Smooth muscle cell (in vitro differentiated cells): ENCODE measurements at regions not wholly inside any gene's neighbourhood (a gene's known extent, or its start where the extent isn't known, plus 50 kb on each side); places are given as distances from the start of the nearest gene placed in this dataset.
"Not testable (repeated sequence)": the region's sequence is repeated elsewhere in the genome, so short reads cannot be mapped to it uniquely, and the experiment has no call there.

Experiments
- DNase-seq: peaks from one replicate; lab custom pipeline; 2025; ENCODE audit not compliant: unreplicated experiment; lab: John Stamatoyannopoulos, UW
- H2AFZ ChIP-seq: fragments of 200-600 bp; sonication (generic); 2 replicates; pipeline ENCODE4 v1.6.0; 2016; ENCODE audit warnings: antibody characterized with exemption, low read depth, mild to moderate bottlenecking
- H3F3A ChIP-seq: fragments of 200-600 bp; sonication (generic); 2 replicates; pipeline ENCODE4 v1.6.0; 2017; ENCODE audit warnings: antibody characterized with exemption, low read depth
- H3K27ac ChIP-seq: fragments of 200-600 bp; sonication (generic); 2 replicates; pipeline ENCODE4 v1.5.1; 2016; ENCODE audit warnings: low read depth, mild to moderate bottlenecking
- H3K27me3 ChIP-seq: fragments of 200-600 bp; sonication (generic); 2 replicates; pipeline ENCODE4 v1.6.1; 2016; ENCODE audit warnings: low read depth, mild to moderate bottlenecking
- H3K36me3 ChIP-seq: fragments of 200-600 bp; sonication (generic); 2 replicates; pipeline ENCODE4 v1.5.1; 2016; ENCODE audit warnings: low read depth
- H3K4me1 ChIP-seq: fragments of 200-600 bp; sonication (generic); 2 replicates; pipeline ENCODE4 v1.5.1; 2016; ENCODE audit warnings: low read depth
- H3K4me2 ChIP-seq: fragments of 200-600 bp; sonication (generic); 2 replicates; pipeline ENCODE4 v1.6.0; 2016; ENCODE audit warnings: mild to moderate bottlenecking
- H3K4me3 ChIP-seq: fragments of 200-600 bp; sonication (generic); 2 replicates; pipeline ENCODE4 v1.5.1; 2016; ENCODE audit warnings: mild to moderate bottlenecking
- H3K79me2 ChIP-seq: fragments of 200-600 bp; sonication (generic); 2 replicates; pipeline ENCODE4 v1.6.0; 2016; ENCODE audit warnings: low read depth, mild to moderate bottlenecking
- H3K9ac ChIP-seq: fragments of 200-600 bp; sonication (generic); 2 replicates; pipeline ENCODE4 v1.6.0; 2016; ENCODE audit warnings: low read depth
- H3K9me3 ChIP-seq: fragments of 200-600 bp; sonication (generic); replicated peaks from 2 replicates; pipeline ENCODE4 v1.5.1; 2016; ENCODE audit warnings: low read depth
- H4K20me1 ChIP-seq: fragments of 200-600 bp; sonication (generic); 2 replicates; pipeline ENCODE4 v1.6.0; 2016; ENCODE audit warnings: low read depth
- CTCF ChIP-seq: fragments of 200-600 bp; sonication (generic); IDR thresholded peaks from 2 replicates; pipeline ENCODE4 v1.5.1; 2017; ENCODE audit warnings: borderline replicate concordance, mild to moderate bottlenecking, antibody characterized with exemption; ENCODE audit not compliant: insufficient read depth, poor library complexity, severe bottlenecking
- WGBS: methylation state at CpG from one replicate; pipeline ENCODE4 v1.1.7; 2016; ENCODE audit warnings: low lambda C conversion rate; 5-methylcytosine and 5-hydroxymethylcytosine counted together

GRCh38 chr7:9728014-9728657 is 1245.5 kb upstream of the PHF14 start:
- not testable (repeated sequence) for H3K79me2 ChIP-seq, H3K9me3 ChIP-seq, H3K36me3 ChIP-seq, H2AFZ ChIP-seq, H3K27me3 ChIP-seq, H3K9ac ChIP-seq, H3K4me2 ChIP-seq, H3K27ac ChIP-seq, H3K4me1 ChIP-seq, H4K20me1 ChIP-seq, H3F3A ChIP-seq, H3K4me3 ChIP-seq, DNase-seq
- 95% methylated on average over 17 of the region's 17 CpGs for WGBS

- Histone ChIP-seq H3K4me1 (no peaks in the 10 kb centered on the region), H3K4me2 (no peak overlapping the region), H3K9ac (no peak overlapping the region), H3K79me2 (no peaks in the 10 kb centered on the region), H2AFZ (no peak overlapping the region), H3F3A (no peaks in the 10 kb centered on the region), H3K4me3 (no peak overlapping the region), H3K9me3 (peaks cover 3% of the 10 kb centered on the region), H3K27ac (no peak overlapping the region), H4K20me1 (no peaks in the 10 kb centered on the region), H3K27me3 (no peaks in the 10 kb centered on the region), H3K36me3 (no peaks in the 10 kb centered on the region)
- TF ChIP-seq CTCF: no peak
- DNase-seq: no peak
- 88% methylated on average over 4 of the region's 4 CpGs for WGBS
These were observed 1221.6 kb upstream of the PHF14 start for GRCh38 chr7:9752033-9752432.

GRCh38 chr7:9761224-9761623 is 1212.4 kb upstream of the PHF14 start:
- no peak overlapping the region for H3K4me3 ChIP-seq
- no peak overlapping the region for H3K27ac ChIP-seq
- no peak for DNase-seq
- no peaks in the 10 kb centered on the region for H3K9me3 ChIP-seq
- H4K20me1 ChIP-seq: no peaks in the 10 kb centered on the region
- no peaks in the 10 kb centered on the region for H3K79me2 ChIP-seq
- H3K27me3 ChIP-seq: no peaks in the 10 kb centered on the region
- H3K9ac ChIP-seq: no peak overlapping the region
- H3K4me1 ChIP-seq: no peaks in the 10 kb centered on the region
- no peak overlapping the region for H2AFZ ChIP-seq
- no peaks in the 10 kb centered on the region for H3F3A ChIP-seq
- H3K36me3 ChIP-seq: no peaks in the 10 kb centered on the region
- WGBS: 58% methylated on average over 2 of the region's 2 CpGs
- no peak overlapping the region for H3K4me2 ChIP-seq
- no peak for TF ChIP-seq CTCF

GRCh38 chr7:9776900-9777299 is 1196.8 kb upstream of the PHF14 start:
- no peak overlapping the region for H3K9ac ChIP-seq
- H4K20me1 ChIP-seq: no peaks in the 10 kb centered on the region
- no peaks in the 10 kb centered on the region for H3F3A ChIP-seq
- H3K79me2 ChIP-seq: no peaks in the 10 kb centered on the region
- H3K36me3 ChIP-seq: no peaks in the 10 kb centered on the region
- no peak overlapping the region for H3K4me2 ChIP-seq
- H3K4me1 ChIP-seq: no peaks in the 10 kb centered on the region
- no peak overlapping the region for H2AFZ ChIP-seq
- no peak for TF ChIP-seq CTCF
- H3K27me3 ChIP-seq: no peaks in the 10 kb centered on the region
- no peak for DNase-seq
- no peak overlapping the region for H3K27ac ChIP-seq
- no peaks in the 10 kb centered on the region for H3K9me3 ChIP-seq
- H3K4me3 ChIP-seq: no peak overlapping the region
- WGBS: 73% methylated on average over 2 of the region's 2 CpGs
